ENCODE measurements at regions not wholly inside any gene's neighbourhood (a gene's known extent, or its start where the extent isn't known, plus 50 kb on each side); places are given as distances from the start of the nearest gene placed in this dataset.

- TF ChIP-seq CTCF (IDR thresholded peaks at IDR 0.05), result no peak
- no peak for TF ChIP-seq POLR2A (IDR thresholded peaks at IDR 0.05)
Observed at GRCh38 chr2:198807131-198807530, 650.6 kb downstream of the SATB2 start.
